RWPE1 (cell line): ENCODE measurements at regions not wholly inside any gene's neighbourhood (a gene's known extent, or its start where the extent isn't known, plus 50 kb on each side); places are given as distances from the start of the nearest gene placed in this dataset.

Source experiments
- CTCF ChIA-PET: fragments of 350-600 bp; sonication (Branson Sonifier 250); formaldehyde crosslinking; extraction: SDS; loops from one replicate; lab custom pipeline; 2021; lab: Yijun Ruan, JAX
- POLR2A ChIA-PET: fragments of 400-600 bp; formaldehyde crosslinking; extraction: SDS; loops from one replicate; lab custom pipeline; 2020; ENCODE audit warnings: antibody characterized with exemption; ENCODE audit not compliant: low non-redundant PET; lab: Yijun Ruan, JAX
- DNase-seq: peaks from one replicate; pipeline ENCODE4 v3.0.0; 2012; ENCODE audit warnings: low spot score
- H3K27ac ChIP-seq: fragments of 450-650 bp; 2 replicates; pipeline ENCODE4 v1.5.1; 2017
- TF ChIP-seq, protein P1 (sequence below): fragments of 450-650 bp; conservative IDR thresholded peaks from 2 replicates; pipeline ENCODE4 v1.5.1; 2017; ENCODE audit warnings: low read depth, mild to moderate bottlenecking

- TF ChIP-seq, protein P1, sequence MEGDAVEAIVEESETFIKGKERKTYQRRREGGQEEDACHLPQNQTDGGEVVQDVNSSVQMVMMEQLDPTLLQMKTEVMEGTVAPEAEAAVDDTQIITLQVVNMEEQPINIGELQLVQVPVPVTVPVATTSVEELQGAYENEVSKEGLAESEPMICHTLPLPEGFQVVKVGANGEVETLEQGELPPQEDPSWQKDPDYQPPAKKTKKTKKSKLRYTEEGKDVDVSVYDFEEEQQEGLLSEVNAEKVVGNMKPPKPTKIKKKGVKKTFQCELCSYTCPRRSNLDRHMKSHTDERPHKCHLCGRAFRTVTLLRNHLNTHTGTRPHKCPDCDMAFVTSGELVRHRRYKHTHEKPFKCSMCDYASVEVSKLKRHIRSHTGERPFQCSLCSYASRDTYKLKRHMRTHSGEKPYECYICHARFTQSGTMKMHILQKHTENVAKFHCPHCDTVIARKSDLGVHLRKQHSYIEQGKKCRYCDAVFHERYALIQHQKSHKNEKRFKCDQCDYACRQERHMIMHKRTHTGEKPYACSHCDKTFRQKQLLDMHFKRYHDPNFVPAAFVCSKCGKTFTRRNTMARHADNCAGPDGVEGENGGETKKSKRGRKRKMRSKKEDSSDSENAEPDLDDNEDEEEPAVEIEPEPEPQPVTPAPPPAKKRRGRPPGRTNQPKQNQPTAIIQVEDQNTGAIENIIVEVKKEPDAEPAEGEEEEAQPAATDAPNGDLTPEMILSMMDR = no peak
- ChIA-PET CTCF (no interaction called here), POLR2A (no interaction called here)
- H3K27ac ChIP-seq = no peak overlapping the region
- no peak for DNase-seq
These were observed 1128.2 kb downstream of the PLA2G4A start for GRCh38 chr1:187956975-187957374.

GRCh38 chr1:187958207-187958606, 1129.5 kb downstream of the PLA2G4A start:
- TF ChIP-seq, protein P1 = no peak
- ChIA-PET CTCF (no interaction called here), POLR2A (no interaction called here)
- no peak for DNase-seq
- no peak overlapping the region for H3K27ac ChIP-seq

DNA sequence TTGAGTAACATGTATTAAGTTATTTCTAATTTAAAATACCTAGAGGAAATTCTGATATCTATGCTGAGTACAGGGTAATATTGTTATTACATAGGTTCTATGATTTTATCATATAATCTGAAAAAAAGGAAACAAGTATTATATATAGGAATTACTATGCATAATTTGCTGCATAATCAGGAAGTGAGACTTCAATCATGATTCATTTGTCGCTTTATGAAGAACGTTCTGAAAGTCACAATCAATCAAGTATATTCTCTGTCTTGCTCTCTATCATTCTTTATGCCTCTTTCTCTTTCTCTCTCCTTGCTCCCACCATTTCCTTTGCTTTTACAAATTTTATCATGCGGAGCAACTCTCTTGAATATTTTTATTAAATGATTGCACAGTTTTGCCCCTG, 1130.3 kb downstream of the PLA2G4A start:
- DNase-seq = no peak
- TF ChIP-seq, protein P1 = no peak
- no peak overlapping the region for H3K27ac ChIP-seq
- ChIA-PET CTCF (no interaction called here), POLR2A (no interaction called here)

GRCh38 chr1:187960125-187960638, 1131.4 kb downstream of the PLA2G4A start:
- H3K27ac ChIP-seq = no peak overlapping the region
- DNase-seq = no peak
- TF ChIP-seq, protein P1 = no peak
- POLR2A ChIA-PET = no interaction called here
- CTCF ChIA-PET = no interaction called here

DNA sequence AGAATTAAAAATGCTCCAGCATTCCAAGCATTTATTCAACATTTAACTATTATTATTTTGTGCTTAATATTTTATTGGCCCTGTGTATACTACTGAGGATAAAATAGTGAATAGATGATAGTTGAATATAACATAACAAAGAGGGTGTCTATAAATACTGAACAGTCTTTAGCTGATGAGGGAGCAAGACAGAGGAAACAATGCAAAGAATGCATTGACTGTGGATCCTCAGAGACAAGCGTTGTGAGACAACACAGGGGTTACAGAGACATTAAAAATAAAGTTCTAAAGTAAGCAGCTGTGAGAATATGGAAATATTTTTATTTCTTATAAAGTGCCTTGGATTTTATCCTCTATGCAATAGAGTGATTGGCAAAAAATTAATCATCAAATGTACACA, 1133.1 kb downstream of the PLA2G4A start:
- H3K27ac ChIP-seq = no peak overlapping the region
- CTCF ChIA-PET = interaction anchor here (0.6 kb wide), 1 partner anchor 675 kb away, joined by 4 read pairs; no protein-coding TSS in a partner anchor
- no peak for DNase-seq
- TF ChIP-seq, protein P1 = no peak
- POLR2A ChIA-PET = no interaction called here

GRCh38 chr1:187971851-187972250, 1143.1 kb downstream of the PLA2G4A start:
- CTCF ChIA-PET = interaction anchor here (0.6 kb wide), 1 partner anchor 1366 kb away, joined by 4 read pairs; no protein-coding TSS in a partner anchor
- H3K27ac ChIP-seq = no peak overlapping the region
- POLR2A ChIA-PET = no interaction called here
- DNase-seq = no peak
- TF ChIP-seq, protein P1 = no peak

- ChIA-PET POLR2A (no interaction called here), CTCF (no interaction called here)
- no peak for DNase-seq
- no peak overlapping the region for H3K27ac ChIP-seq
- TF ChIP-seq, protein P1 = no peak
These were observed 1148.5 kb downstream of the PLA2G4A start for GRCh38 chr1:187977298-187977697.
